GM04503 (cell line): ENCODE measurements at regions not wholly inside any gene's neighbourhood (a gene's known extent, or its start where the extent isn't known, plus 50 kb on each side); places are given as distances from the start of the nearest gene placed in this dataset.
"Not testable (repeated sequence)": the region's sequence is repeated elsewhere in the genome, so short reads cannot be mapped to it uniquely, and the experiment has no call there.

Experiments
- DNase-seq: peaks from one replicate; pipeline ENCODE4 v3.0.0-alpha.2; 2012; ENCODE audit warnings: low read depth

DNA sequence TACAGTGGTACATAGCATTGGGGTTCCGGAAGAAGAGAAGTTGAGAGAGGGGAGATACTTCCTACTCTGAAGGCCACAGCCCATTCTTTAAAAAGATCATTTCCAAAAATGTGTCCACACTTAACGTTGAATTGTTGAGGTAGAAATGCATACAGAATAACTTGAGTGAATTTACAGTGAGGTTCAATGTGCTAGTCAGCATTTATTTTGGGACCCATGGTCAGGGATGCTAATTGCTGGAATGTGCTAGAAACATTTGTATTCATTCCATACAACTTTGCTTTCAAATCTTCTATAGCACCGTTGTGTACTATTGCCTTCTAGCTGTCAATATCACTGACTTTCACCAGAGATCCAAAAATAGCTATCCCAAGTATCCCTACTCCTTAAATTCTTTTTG is 325.9 kb downstream of the SATB2 start:
- no peak for DNase-seq

- no peak for DNase-seq
These were observed 326.5 kb downstream of the SATB2 start for GRCh38 chr2:199131136-199131655.

GRCh38 chr2:199130501-199130900 is 327.2 kb downstream of the SATB2 start:
- no peak for DNase-seq

- no peak for DNase-seq
These were observed 329.1 kb downstream of the SATB2 start for GRCh38 chr2:199128476-199129229.

DNA sequence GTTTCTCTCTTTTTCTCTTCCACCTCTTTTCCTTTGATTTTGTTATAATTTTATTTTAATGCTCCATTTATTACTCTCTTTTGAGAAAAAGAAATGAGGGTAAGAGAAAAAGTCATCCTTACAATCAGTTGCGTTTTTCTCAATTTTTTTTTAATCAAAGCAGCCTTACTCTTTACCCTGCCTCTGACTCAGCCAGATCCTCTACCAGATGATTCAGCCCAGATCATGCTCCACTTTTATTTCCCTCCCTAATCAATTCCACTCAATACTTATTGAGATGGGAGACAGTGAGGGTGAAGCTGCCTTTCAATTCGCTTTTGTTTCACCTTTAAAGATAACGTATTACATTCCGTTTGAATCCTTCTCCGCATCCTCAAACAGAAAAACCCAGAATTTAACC is 337.9 kb downstream of the SATB2 start:
- DNase-seq = no peak

- DNase-seq = no peak
These were observed 339.0 kb downstream of the SATB2 start for GRCh38 chr2:199118673-199119112.

- DNase-seq = no peak
These were observed 342.6 kb downstream of the SATB2 start for GRCh38 chr2:199115169-199115568.

DNA sequence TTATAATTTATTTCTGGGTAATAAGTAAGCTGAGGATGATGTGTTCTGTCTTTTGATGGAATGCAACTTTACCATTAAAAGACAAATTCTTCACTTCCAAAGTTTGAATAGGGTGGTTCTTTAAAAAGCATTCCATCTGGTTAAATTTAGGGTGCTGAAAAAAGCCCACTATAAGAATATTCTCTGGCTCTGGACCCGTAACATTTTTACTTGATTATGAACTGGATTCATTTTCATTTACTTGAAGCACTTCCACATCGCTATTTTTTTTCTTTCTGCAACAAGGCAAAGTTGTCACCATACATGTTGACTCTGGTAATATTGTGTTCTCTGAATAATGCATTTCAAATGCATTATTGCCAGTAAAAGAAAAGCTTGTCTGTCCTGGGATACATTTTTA is 344.6 kb downstream of the SATB2 start:
- no peak for DNase-seq

- DNase-seq = no peak
These were observed 346.3 kb downstream of the SATB2 start for GRCh38 chr2:199111458-199111857.

DNA sequence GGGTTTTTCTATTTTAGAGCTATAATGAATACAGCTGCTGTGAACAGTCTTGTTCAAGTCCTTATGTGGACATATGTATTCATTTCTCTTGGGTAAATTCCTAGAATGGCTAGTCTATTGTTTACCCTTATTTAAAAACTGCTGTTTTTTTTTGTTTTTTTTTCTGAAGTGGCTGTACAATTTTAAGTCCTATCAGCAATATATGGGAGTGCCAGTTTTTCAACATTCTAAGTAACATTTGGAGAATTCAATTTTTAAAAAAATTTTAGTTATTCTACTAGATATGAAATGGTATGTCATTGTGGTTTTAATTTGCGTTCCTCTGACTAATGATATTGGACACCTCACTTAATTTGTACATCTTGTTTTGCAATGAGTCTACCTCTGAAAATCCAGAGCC is 349.7 kb downstream of the SATB2 start:
- DNase-seq = no peak

DNA sequence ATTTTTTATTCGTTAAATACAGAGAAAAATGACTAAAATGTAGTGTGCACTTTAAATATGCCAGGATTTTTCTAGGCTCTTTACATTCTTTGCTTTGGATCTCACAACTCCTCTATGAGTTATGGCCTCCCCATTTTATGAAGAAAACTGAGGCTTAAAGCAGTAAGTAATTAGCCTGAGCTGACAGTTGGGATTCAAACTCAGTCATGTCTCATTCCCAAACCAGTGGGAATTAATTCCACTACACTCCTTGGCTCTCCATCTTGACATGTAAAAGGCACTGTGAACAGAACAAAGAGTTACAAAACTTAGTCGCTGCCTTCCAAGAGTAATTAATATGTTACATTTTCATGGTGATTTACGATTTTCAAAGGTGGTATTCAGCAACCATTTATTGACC is 351.9 kb downstream of the SATB2 start:
- no peak for DNase-seq

DNA sequence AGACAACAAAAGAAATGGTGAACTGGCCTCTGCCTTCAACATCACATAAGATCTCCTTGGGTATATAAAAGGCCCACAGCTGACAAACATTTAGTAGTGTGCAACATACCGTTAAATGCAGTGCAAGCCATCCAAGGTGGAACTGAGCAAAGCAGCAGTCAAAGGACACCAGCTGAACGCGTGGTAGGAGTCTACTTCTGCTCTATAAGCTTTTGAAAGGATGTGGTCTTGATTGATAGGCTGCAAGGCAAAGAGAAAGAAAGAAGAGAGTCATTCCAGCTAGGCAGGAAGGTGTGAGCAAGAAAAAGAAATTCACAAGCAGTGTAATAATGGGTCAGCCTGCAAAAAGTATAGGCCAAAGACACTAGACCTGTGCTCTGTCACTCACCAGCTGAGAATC is 356.3 kb downstream of the SATB2 start:
- DNase-seq = no peak

- DNase-seq = peak; percentile 61
These were observed 357.2 kb downstream of the SATB2 start for GRCh38 chr2:199100326-199101110.

GRCh38 chr2:199092419-199092818 is 365.3 kb downstream of the SATB2 start:
- no peak for DNase-seq

DNA sequence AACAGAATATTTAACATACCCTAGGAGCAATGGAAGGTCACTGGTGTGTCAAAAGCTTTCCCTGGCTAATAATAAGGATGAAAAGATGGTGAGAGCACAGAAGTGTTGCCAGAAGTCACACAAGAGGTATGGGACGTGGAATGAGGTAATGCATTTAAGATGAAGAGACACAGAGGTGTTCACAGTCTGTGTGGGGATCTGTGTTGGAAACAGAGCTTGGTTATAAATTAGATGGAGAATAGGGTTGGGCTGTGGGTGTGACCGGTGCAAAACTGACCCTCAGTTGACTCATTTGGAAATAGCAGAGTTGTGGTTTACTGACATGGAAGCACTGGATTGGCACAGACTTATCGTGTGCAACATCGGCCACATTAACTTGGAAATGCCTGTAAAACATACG is 372.5 kb downstream of the SATB2 start:
- peak; percentile 11 for DNase-seq

DNA sequence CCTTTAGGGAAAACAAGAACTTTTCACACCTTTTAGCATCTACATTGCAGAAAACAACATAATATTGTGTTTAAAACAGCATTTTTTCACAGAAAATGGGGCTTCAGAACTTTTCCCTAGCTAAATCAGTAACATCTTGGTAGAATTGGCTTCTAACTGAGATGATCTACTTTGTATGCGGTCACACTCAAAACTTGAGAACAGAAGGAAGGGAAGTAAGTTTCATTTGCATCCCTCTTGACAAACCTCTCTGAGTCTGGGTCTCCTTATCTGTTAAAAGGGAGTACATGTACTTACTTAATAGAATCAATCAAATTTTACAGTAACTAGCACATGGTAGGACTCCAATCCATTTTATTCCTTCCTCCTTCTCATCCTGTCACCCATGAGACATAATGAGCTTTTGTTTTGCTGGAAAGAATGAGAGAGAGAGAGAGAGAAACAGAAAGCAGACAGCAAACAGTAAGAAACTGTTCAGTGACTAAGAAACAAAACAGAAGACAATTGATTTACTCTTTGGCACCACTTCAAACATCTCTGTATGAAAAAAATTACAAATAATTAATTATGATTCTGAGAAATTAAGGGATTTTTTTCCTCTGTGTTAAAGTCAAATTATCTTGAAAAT is 387.3 kb downstream of the SATB2 start:
- DNase-seq = no peak

DNA sequence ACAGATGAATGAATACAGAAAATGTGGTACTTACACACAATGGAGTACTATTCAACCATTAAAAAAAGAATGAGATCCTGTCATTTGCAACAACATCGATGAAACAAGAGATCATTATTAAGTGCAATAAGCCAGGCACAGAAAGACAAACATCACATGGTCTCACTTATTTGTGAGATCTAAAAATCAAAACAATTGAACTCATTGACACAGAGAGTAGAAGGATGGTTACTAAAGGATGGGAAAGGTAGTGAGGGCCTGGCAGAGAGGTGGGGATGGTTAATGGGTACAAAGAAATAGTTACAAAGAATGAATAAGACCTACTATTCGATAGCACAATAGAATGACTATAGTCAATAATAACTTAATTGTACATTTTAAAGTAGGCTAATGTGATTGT is 393.5 kb downstream of the SATB2 start:
- DNase-seq = no peak

DNA sequence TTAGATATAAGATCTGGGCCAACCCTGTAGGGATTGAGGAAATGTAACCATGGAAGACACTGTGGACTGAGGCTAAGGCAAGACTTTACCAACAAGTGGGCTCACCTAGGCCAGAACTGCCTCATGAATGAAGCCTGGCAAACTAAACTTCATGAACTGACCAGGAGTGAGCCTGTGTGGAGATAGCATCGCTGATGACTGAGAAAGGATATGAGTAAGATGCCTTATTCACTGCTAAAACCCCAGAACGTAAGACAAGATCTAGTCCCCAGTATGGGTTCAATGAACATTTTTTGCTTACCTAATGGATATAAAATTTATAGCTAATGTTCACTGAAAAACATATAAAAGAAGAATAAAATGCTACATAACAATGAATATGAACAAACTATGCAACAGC is 399.8 kb downstream of the SATB2 start:
- DNase-seq = no peak

GRCh38 chr2:199055336-199055735 is 402.4 kb downstream of the SATB2 start:
- DNase-seq = no peak

- DNase-seq = no peak
These were observed 414.9 kb downstream of the SATB2 start for GRCh38 chr2:199042660-199043379.

GRCh38 chr2:199040522-199040921 is 417.2 kb downstream of the SATB2 start:
- DNase-seq = no peak

- DNase-seq = not testable (repeated sequence)
These were observed 424.0 kb downstream of the SATB2 start for GRCh38 chr2:199033761-199034160.
